Muscle of back (tissue), 3 donors: ENCODE measurements at regions not wholly inside any gene's neighbourhood (a gene's known extent, or its start where the extent isn't known, plus 50 kb on each side); places are given as distances from the start of the nearest gene placed in this dataset.
A peak's percentile ranks its signal among the peaks of the same experiment; 100 is the strongest.

Experiments
- DNase-seq, 3 donors: peaks; one replicate each; pipeline versions ENCODE4 v3.0.0 to v3.0.0-alpha.2; 2013

DNA sequence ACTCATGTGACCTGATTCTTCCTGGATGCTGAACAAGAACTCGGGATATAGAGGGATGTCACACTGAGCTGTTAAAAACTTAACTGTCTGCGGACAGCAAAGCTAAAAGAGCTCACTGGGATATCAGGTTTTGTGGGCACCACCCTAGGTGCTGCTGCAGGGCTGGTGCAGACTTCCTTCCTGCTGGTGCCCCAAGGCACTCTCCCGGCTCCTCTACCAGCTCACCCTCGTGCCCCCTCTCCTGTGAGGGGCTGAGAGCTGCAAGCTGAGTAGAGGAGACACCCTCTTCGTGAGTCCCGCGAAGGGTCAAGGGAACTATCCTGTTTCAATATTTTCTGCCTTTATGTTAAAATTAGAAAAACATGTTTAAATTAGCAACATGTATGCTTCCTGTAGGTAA lies 1475.7 kb downstream of the EFNB2 start:
- DNase-seq = no peak

DNA sequence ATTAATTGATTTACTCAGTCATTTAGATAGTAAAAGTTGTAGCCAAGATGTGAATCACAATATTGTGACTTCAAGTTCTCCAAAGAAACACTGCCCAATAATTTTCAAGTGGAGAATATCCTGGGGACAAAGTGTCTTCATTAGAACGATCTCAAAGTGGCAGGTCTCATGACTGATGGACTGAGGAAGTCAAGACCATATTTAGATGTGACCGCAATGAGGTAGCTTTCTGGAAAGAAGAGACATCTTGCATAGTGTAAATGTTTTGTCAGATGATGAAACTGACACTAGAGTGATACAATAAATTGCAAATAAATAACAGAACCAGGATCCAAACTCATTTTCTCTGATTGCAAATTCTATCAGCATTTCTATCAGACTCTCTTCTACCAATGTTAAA lies 1476.9 kb downstream of the EFNB2 start:
- DNase-seq = no peak

DNA sequence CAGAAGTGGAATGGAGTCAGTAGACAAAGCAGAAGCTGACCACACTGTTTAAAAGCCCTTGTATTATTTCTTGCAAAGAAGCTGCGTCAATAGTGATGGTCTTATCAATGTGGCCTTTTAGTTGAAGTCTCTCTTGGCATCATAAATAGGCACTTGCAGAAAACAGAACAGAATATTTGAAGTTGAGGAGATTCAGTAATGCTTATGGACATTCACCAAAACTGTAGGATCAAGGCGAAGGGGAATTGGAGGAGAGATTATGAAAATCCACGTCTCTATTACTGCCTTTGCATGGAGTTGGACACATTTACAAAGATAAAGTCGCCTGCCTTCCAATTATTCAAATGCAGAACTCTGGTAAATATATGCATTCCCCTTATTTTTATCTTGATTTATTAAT lies 1482.8 kb downstream of the EFNB2 start:
- no peak for DNase-seq

DNA sequence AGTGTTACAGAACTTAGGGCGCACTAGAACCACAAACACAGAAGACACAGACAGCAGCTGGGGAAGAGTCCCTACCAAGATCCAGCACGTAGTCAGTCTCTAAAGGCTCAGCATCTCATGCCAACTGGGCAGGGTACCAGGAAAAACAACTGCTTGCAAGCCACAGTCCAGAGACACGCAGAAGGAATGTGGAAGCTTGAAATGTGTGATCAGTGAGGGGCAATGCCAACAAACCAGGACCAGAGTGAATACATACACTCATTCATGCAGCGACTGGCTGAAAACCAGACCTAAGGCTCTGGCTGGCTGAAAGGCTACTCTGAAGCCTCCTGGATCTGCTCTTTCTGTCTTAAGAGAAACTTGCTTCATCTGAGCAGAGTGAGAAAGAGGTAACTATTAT lies 1484.8 kb downstream of the EFNB2 start:
- DNase-seq = peak in 1 of 3 donors; percentile 13

DNA sequence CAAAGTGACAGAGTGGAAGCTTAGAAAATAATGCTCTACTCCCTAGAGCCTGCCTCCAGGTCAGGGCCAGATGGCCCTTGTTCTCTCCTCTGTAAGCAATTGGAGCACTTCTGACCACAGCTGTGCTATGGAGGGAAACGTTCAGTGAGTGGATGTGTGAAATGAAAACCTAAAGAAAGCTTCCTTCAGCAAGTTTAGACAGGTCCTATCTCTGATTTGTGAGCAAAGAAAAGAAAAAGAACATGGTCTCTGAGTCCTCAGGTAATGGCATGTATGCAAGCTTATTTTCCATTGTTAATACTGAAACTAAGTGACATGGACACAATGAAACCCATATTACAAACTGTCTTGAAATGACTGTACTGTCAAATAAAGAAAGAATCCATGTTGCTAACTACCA lies 1486.8 kb downstream of the EFNB2 start:
- DNase-seq = no peak

DNA sequence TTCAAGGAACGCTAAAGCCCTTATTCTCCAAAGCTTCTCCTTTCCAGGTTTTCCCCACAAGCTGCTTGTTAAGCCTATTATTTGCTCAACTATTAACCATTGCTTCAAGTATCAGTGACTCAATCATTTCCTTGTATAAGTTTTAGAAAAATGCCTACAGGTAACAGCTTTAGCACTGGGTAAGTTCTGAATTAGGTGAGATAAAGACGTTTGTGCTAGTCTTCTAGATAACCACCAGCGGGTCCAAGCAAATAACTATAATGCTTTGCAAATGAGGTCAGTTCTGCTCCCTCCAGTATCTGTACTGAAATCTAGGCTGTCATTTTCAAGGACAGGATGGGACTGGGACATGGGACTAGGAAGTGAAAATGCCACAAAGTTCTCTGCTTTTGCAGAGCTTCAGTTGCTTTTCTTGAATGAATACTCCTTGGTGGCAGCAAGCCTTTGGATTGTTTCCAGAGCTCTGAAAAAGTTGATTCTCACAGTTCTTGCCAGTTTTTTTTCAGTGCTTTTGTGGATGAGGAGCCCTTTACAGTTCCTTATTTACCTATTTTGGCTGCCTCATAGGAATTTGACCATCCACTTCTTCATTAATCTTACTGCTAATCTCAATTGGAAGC lies 1487.7 kb downstream of the EFNB2 start:
- DNase-seq = no peak

DNA sequence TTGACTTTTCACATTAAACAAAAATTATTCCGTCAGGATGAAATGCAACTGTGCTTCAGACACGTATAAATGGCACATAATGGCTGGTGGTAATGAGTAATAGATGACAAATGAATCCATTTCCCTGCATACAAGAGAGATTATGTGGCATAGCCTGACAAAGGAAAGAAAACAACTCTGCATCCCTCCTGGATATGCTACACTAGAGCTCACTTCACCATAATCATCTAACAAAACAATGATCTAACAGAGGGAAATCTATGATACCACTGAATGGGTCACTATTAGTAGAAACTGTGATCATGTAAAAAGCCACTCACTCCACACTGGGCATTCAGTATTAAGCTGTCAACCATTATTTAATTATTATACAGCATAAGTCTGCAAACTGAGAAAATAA lies 1498.4 kb downstream of the EFNB2 start:
- DNase-seq = no peak

DNA sequence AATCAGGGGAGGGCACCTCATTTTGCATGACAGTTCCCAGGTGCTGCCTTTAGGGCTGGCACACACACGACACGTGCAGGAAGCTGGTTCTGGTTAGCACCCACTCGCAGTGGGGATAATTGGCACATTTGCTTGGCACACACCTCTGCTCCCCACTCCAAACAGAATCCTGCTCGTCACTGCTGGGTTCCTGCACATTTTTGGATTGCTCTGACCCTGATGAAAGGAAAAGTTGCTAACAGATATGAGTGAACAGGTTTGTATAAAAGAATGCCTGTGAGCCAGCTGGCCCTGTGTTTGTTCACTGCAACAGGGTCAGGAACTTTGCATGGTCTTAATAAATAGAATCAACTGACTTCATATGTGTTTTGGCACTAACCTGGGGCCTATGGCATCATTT lies 1500.4 kb downstream of the EFNB2 start:
- no peak for DNase-seq

DNA sequence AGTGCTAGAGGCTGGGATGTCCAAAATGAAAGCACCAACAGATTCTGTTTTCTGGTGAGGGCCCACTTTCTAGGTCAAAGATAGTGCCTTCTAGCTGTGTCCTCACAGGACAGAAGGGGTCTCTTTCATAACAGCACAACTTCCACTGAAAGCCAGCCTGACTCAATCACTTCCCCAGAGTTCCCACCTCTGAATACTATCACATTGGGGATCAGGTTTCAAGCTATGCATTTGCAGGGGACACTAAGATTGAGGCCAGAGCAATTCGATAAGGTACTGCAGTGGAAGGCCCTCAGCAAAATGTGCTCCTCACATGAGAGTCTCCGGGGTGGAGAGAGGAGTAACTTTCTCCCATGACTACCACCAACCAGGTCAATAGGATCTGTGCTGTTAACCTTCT lies 1501.5 kb downstream of the EFNB2 start:
- DNase-seq = no peak

DNA sequence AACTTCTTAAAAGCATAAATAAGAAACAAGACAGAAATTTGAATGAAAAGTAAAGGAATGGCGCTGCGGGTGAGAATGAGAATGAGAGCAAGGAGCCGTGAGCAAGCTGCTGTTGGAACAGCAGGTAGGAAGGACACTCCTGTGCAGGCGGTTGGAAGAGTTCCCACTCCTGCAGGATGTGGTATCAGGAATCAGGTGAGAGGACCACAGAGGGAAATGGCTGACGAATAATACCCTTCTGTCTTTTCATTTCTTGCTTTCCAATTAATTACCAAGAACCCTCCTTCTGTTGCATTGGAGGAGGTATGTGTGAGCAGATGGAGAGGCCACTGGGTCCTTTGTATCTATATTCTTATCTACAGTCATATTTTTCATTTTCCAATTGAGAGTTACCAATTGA lies 1504.2 kb downstream of the EFNB2 start:
- DNase-seq = no peak

DNA sequence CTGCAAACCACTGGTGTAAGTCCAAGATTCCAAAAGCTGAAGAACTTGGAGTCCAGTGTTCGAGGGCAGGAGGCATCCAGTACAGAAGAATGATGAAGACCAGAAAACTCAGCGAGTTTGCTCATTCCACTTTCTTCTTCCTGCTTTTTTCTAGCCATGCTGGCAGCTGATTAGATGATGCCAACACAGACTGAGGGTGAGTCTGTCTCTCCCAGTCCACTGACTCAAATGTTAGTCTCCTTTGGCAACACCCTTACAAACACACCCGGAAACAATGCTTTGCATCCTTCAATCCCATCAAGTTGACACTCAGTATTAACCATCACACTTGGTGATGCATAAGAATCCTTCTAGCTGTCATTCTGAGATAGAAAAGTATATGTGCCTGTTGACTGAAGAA lies 1504.6 kb downstream of the EFNB2 start:
- DNase-seq = no peak

DNA sequence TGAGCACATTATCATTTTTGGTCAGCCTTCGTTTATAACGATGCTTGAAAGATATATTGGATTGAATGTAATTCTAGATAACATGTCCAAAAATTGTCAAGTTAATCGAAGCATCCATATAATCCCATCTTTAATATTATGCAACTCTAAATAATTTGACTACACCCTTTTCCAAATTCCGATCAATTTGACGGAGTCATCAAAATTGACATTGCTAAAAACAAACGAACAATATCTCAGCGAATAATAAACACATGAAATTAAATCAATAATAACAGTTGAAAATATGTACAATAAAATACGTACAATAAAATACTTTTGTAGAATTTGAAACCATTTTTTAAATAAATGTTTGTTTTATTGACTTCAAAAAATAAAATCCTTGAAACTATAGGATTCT lies 1516.4 kb downstream of the EFNB2 start:
- DNase-seq = no peak

DNA sequence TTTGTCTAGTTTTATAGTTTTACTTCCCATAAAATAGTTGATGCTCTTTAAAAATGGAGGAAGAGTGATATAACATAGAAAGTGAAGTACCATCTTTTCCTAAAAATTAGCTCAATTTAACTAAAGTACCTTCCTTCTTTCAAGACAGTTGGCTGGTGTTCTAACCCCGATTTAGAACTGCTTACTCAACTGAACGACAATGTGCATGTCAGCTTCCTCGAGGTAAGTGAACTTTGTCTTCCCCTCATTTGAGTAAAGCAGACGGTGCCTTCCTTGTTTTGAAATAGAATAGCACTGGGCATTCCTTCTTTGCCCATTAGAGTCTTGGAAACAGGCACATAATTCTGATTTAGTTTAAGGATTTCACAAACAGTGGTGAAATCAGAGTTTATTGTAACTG lies 1519.2 kb downstream of the EFNB2 start:
- no peak for DNase-seq

DNA sequence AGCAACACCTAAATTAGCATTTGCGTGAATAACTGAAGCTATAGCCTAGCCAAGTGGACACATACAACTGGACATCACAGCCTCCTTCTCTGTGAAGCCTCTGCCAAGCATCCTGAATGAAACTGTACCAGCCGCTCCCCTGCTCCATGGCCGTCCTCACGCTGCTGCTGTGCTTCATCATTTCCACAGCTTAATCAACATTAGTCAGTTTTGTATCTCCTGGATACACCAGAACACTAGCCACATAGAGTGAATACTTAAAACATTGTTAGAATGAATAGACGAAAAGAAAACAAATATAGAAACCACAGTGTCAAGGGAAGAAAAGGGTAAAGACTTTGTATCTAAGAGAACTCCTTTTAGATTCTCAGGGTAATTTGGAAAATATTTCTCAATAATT lies 1526.9 kb downstream of the EFNB2 start:
- no peak for DNase-seq

DNA sequence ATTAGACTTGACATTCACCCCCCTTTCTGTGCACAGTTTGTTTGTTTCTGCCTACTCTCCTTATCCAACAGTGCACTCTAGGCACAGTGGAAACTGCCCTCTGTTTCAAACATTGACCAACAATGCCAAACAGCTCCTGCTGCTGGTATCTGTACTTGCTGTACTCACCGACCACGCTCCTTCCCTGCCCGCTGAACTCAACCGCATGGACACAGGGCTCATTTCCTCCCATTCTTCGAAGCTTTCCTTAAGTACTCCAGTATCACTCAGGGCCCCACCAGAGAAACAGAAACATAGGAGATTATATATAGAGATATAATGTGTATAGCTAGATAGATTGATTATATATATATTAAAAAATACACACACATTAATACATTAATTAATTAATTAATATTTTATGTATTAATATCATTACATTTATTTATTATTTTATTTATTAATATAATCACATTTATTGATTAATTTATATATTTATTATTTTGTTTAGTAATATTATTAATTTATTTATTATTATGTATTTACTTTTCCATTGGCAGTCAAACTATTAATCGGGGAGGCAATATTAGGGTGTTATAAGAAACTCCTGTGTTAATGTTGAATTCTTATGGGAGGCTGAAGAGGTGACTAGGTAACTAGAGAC lies 1528.2 kb downstream of the EFNB2 start:
- DNase-seq = no peak

DNA sequence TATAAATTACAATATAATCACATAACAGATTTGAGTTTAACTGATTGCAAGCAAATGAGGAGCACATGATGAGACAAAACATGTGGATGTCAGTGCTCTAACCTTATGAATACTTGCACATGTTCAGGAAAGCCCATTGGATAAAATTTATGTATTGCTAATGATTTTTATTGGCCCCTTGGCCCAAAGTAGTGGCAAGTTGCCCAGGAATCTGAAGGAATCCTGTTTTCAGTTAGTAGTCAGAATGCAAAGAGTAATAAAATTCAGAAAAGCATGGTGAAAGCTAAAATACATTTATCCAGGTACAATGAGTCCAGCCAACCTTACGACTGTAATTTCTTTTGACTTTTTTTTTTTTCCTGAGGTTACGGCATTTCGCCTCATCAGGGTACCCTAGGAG lies 1539.4 kb downstream of the EFNB2 start:
- DNase-seq = peak; percentile 39 to 84 (median 56)

DNA sequence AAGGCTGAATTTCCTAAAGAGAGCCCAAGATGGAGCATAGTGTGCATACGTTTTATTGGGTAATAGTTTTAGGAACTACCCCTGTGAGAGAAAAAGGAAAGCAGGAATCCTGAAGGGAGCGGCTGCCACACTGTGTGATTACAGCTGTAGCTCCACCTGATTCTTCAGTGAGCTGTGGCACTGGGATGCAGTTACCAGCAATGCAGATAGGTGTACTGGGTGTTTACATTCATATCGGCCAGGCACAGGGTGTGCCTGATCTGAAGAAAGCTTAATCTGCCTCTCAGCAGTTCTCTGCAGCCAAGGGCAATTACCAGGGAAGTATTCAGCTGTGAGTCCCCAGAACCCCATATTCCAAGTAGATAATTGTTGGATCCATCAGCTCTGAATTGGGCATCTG lies 1541.8 kb downstream of the EFNB2 start:
- no peak for DNase-seq

DNA sequence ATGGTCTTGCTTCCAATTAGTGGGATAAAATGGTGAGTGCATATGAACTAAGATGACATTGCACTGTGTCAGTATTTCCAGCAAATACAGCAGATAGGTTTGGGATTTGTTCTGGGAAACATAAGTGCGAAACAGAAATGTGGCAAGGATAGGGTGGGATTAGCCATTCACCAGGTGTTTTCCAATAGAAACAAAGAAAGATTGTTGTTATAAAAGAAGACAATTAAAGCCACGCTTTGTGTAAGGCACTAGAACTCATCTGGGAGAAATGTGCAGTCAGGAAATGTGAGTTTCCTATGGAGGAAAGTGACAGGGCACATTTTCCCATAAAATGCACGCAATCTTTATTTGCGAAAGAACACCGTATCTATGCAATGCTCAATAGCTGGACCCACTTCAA lies 1547.8 kb downstream of the EFNB2 start:
- no peak for DNase-seq

DNA sequence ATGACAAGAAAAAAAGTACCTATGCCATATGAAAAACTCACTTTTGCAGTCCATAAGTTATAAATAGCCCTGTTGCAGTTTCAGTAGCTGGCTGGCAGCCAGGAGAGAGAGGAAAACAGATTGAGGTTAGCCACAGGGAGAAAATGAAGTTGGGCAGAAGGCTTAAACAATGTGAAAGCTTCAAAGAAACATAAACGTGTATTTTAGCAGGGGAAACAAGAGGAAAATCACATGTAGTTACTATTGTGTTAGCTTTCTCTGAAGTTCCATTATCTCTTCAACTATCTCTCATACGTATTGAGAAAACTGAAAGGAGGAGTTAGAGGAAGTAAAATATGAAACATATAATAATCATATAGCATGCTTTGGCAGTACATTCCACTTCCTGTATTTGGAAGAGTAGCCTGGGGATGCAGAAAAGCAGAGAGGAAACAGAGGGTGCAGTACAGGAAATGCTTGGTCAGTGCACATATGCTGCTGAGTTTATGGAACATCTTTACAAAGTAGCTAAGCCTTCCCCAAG lies 1551.1 kb downstream of the EFNB2 start:
- peak; percentile 68 to 86 (median 73) for DNase-seq

DNA sequence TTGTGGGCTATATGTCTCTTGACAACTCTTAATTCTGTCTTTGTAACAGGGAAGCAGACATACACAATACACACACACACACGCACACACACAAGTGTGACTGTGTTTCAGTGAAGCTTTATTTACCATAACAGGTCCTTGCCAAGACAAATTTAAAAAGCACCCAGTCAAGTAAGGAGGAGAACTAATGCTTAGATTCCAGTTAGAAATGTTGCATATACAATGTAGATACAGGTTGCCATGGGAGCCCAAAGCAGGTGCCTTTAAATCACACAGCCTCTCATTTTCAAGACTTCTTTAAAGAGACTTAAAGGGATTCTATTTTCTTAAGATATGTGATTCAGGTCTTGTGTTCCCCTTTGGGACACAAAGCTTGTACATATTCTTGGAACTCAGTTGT lies 1551.9 kb downstream of the EFNB2 start:
- peak in 1 of 3 donors; percentile 18 for DNase-seq

DNA sequence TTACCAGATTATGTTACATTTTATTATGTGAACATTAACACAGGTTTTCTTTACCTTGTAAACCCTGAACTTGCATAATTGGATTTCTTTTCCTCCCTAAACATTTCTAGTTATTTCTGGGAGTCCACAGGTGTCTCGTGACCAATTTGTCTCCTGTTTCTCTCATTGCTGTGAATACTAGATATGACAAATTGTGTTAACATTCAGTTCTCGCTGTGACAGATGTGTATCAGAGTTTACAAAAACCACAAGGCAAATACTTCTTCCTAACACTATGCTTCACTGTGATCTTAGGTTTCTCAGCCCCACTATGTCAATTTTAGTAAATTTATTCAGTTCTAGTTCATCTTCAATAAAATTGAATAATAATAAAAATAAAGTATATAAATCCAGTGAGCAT lies 1554.9 kb downstream of the EFNB2 start:
- no peak for DNase-seq

DNA sequence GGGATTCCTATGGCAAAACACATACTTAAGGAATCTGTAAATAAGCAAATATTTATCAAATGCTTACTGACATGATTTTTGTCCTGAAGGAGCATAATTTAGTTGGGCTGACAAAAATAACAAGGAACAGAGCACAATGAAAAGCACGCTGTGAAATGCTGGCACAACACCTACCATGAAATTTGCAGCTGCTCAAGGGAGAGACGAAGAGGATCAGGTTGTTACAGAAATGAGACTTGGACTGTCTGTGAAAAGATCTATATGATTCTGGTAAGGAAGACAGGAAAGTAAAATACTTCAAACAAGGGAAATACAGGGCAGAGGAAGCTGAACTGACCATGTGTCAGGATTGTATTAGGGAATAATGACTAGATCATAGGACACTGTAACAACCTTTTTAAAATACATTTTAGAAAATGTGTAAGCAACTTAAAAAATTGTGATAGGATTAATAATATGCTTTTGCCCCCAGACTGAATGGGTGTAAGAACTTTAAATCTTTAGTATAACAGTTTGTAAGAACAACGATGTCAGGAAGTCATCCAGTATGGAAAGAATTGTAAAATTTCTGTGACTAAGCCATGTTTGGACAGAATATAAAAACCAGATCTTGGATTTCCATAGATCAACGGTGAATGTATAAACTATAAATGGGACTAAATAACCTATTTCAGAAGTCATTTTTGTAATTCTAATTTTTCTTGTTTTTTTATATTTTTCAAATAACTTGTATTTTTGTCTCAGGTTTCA lies 1556.0 kb downstream of the EFNB2 start:
- peak in 1 of 3 donors; percentile 37 for DNase-seq

DNA sequence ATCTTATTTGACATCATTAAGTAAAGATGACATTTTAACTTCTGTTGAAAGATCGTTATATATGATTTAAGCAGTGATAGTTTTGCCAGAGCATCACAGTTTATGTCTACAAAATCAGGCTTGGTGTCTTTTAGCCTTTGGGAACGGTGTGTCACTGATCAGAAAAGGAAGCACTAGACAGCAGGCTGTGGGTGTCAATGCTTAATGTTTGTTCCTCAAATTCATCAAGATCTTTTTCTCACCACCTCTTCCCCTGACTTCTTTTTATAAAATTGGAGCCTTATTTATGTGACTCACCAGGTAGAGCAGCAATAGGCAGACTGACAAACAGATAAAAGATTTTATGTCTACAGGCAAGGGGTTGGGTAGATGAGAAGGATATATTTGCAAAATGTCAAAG lies 1558.5 kb downstream of the EFNB2 start:
- no peak for DNase-seq
